Panc1 (cell line): ENCODE measurements at regions not wholly inside any gene's neighbourhood (a gene's known extent, or its start where the extent isn't known, plus 50 kb on each side); places are given as distances from the start of the nearest gene placed in this dataset.

Source experiments
- ATAC-seq: fragments of 200-7000 bp; cut with Tn5 transposase; 2 replicates; pipeline ENCODE4 v1.9.1; 2020; ENCODE audit warnings: mild to moderate bottlenecking, moderate library complexity
- BruUV-seq: library from RNA; stranded (reverse); fragments of 400-500 nt; replicated peaks from 2 replicates; lab custom pipeline; 2021; lab: Mats Ljungman, UMichigan
- CTCF ChIA-PET: fragments of 300-600 bp; sonication (Branson Sonifier 250); formaldehyde crosslinking; loops from one replicate; lab custom pipeline; 2022; ENCODE audit warnings: antibody characterized with exemption; lab: Charles Lee
- POLR2A ChIA-PET: fragments of 300-600 bp; sonication (Branson Sonifier 250); formaldehyde crosslinking; loops from one replicate; lab custom pipeline; 2022; ENCODE audit warnings: antibody characterized with exemption; lab: Charles Lee
- DNase-seq: peaks from one replicate; pipeline ENCODE4 v3.0.0-alpha.2; 2010; ENCODE audit warnings: low read depth, low spot score
- H3K27ac ChIP-seq: 2 replicates; pipeline ENCODE4 v1.5.1; 2011; ENCODE audit warnings: mild to moderate bottlenecking, low read length, inconsistent platforms
- H3K27me3 ChIP-seq: fragments of 200-500 bp; sonication (Bioruptor generic); 2 replicates; pipeline ENCODE4 v1.6.0; 2014; ENCODE audit warnings: low read length, inconsistent platforms; ENCODE audit not compliant: control insufficient read depth, insufficient read depth
- H3K36me3 ChIP-seq: fragments of 200-500 bp; sonication (Bioruptor generic); 2 replicates; pipeline ENCODE4 v1.5.1; 2014; ENCODE audit warnings: inconsistent platforms, mild to moderate bottlenecking, low read length, moderate library complexity; ENCODE audit not compliant: control insufficient read depth, insufficient read depth
- H3K4me1 ChIP-seq: 2 replicates; pipeline ENCODE4 v1.5.1; 2011; ENCODE audit warnings: inconsistent platforms, mild to moderate bottlenecking, low read length, moderate library complexity; ENCODE audit not compliant: control insufficient read depth, insufficient read depth
- H3K4me3 ChIP-seq, 2 experiments: 2 replicates each; pipeline ENCODE4 v1.5.1; 2011 to 2012; ENCODE audit warnings: low read depth in 2 of 2, low read length in 2 of 2, mild to moderate bottlenecking in 2 of 2, inconsistent platforms in 1 of 2, moderate library complexity in 1 of 2
- H3K9me3 ChIP-seq: fragments of 200-500 bp; sonication (Bioruptor generic); 2 replicates; pipeline ENCODE4 v1.5.1; 2014; ENCODE audit warnings: low read depth, mild to moderate bottlenecking, inconsistent platforms, low read length, moderate library complexity; ENCODE audit not compliant: control insufficient read depth, insufficient read depth
- POLR2AphosphoS5 ChIP-seq: IDR thresholded peaks from 2 replicates; pipeline ENCODE4 v1.6.1; 2012; ENCODE audit warnings: mild to moderate bottlenecking, low read depth, low read length, moderate library complexity
- REST ChIP-seq, 2 experiments: IDR thresholded peaks; 2 replicates each; pipeline ENCODE4 v1.6.1; 2011 to 2012; ENCODE audit warnings: low read depth in 2 of 2, control low read depth in 1 of 2, low read length in 1 of 2, mild to moderate bottlenecking in 1 of 2, moderate library complexity in 1 of 2; ENCODE audit not compliant: insufficient read depth in 1 of 2
- SIN3A ChIP-seq: IDR thresholded peaks from 2 replicates; pipeline ENCODE4 v1.6.1; 2012; ENCODE audit warnings: low read depth, mild to moderate bottlenecking, low read length, moderate library complexity, borderline replicate concordance; ENCODE audit not compliant: insufficient read depth
- TCF7L2 ChIP-seq: IDR thresholded peaks from 2 replicates; pipeline ENCODE4 v1.6.1; 2011; ENCODE audit warnings: mild to moderate bottlenecking, low read depth, low read length, inconsistent platforms
- in situ Hi-C: cut with HindIII; loops from 2 replicates; pipeline ENCODE4 v1.10.0; 2016; ENCODE audit warnings: low sequenced_read_pairs, low pct_unique_long_range_greater_than_20kb
- intact Hi-C: fragments of 100-400 bp; cut with micrococcal nuclease; formaldehyde crosslinking; loops from one replicate; pipeline ENCODE4 v1.10.0; 2022; ENCODE audit not compliant: unreplicated experiment
- TF ChIP-seq, protein P1 (sequence below): fragments of 450-650 bp; IDR thresholded peaks from 2 replicates; pipeline ENCODE4 v1.5.1; 2017; ENCODE audit warnings: mild to moderate bottlenecking

DNA sequence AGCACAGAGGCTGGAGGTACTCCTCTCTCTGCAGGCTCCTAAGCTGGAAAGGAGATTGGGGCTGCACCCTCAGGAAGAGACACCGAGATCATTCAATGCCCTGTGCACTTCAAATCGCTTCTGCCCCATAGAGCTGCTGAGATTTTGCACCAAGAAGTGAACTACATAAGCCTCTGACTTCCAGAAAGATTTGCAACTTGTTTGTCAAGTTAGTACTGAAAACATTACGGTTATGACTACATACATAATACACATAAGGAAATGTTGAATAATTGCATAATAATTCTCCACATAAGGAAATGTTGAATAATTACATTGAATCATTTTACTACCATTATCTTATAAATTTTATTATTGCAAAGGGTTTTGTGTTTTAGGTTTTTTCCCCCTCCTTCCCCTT is 120.3 kb upstream of the SASH1 start:
- intact Hi-C loops: no loop called here
- H3K27ac ChIP-seq: no peak overlapping the region
- no peaks in the 10 kb centered on the region for H3K9me3 ChIP-seq
- no peaks in the 10 kb centered on the region for H3K4me1 ChIP-seq
- no peak overlapping the region for H3K4me3 ChIP-seq
- in situ Hi-C loops: no loop called here
- no peak for ATAC-seq
- TF ChIP-seq, protein P1, sequence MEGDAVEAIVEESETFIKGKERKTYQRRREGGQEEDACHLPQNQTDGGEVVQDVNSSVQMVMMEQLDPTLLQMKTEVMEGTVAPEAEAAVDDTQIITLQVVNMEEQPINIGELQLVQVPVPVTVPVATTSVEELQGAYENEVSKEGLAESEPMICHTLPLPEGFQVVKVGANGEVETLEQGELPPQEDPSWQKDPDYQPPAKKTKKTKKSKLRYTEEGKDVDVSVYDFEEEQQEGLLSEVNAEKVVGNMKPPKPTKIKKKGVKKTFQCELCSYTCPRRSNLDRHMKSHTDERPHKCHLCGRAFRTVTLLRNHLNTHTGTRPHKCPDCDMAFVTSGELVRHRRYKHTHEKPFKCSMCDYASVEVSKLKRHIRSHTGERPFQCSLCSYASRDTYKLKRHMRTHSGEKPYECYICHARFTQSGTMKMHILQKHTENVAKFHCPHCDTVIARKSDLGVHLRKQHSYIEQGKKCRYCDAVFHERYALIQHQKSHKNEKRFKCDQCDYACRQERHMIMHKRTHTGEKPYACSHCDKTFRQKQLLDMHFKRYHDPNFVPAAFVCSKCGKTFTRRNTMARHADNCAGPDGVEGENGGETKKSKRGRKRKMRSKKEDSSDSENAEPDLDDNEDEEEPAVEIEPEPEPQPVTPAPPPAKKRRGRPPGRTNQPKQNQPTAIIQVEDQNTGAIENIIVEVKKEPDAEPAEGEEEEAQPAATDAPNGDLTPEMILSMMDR: no peak
- TF ChIP-seq POLR2AphosphoS5 (no peak), REST (IDR thresholded peaks at IDR 0.05; ENCODE audit: insufficient read depth in 1 of 2, low read depth in 2 of 2, low read length in 1 of 2) (no peak), TCF7L2 (no peak), SIN3A (no peak)
- no peak for DNase-seq
- no peaks in the 10 kb centered on the region for H3K27me3 ChIP-seq
- POLR2A ChIA-PET: interaction anchor here (0.5 kb wide), 1 partner anchor 28 kb away, joined by 6 read pairs; no protein-coding TSS in a partner anchor
- no TSS peak for BruUV-seq
- no peaks in the 10 kb centered on the region for H3K36me3 ChIP-seq
- CTCF ChIA-PET: no interaction called here

DNA sequence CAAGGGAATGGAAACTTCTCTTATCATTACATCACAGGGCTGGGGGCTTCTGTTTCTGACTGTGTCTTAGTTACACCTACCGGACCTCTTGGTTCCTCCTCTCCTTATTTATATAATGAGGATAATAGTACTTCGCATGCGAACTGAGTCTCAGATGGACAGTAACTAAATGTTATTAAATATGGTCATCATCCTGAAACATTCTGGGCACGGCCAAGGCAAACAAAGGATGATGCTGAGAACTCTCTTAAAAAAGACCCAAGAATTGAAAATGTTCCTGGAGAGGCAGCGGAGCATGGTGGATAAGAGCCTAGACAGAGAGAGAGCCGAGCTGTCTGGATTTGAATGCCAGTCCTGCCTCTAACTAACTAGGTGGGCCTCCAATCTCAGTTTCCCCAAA is 119.8 kb upstream of the SASH1 start:
- ChIA-PET CTCF (no interaction called here), POLR2A (interaction anchor here (0.5 kb wide), 1 partner anchor 28 kb away, joined by 6 read pairs; no protein-coding TSS in a partner anchor)
- Histone ChIP-seq H3K27me3 (no peaks in the 10 kb centered on the region), H3K4me3 (no peak overlapping the region), H3K4me1 (no peaks in the 10 kb centered on the region), H3K27ac (no peak overlapping the region), H3K9me3 (no peaks in the 10 kb centered on the region), H3K36me3 (no peaks in the 10 kb centered on the region)
- DNase-seq: no peak
- ATAC-seq: no peak
- intact Hi-C loops (no loop called here), in situ Hi-C loops (no loop called here)
- BruUV-seq: no TSS peak
- TF ChIP-seq, protein P1: no peak
- TF ChIP-seq REST (IDR thresholded peaks at IDR 0.05; ENCODE audit: insufficient read depth in 1 of 2, low read depth in 2 of 2, low read length in 1 of 2): no peak
- no peak for TF ChIP-seq SIN3A
- TF ChIP-seq TCF7L2: no peak
- no peak for TF ChIP-seq POLR2AphosphoS5
